BE2C (cell line): ENCODE measurements at regions not wholly inside any gene's neighbourhood (a gene's known extent, or its start where the extent isn't known, plus 50 kb on each side); places are given as distances from the start of the nearest gene placed in this dataset.

Source experiments
- DNase-seq: peaks from one replicate; pipeline ENCODE4 v3.0.0-alpha.2; 2020
- H3K27me3 ChIP-seq: fragments of 250-450 bp; sonication (Bioruptor Pico); 2 replicates; pipeline ENCODE4 v1.5.1; 2020; ENCODE audit warnings: mild to moderate bottlenecking
- H3K36me3 ChIP-seq: fragments of 250-450 bp; sonication (Bioruptor Pico); 2 replicates; pipeline ENCODE4 v1.5.1; 2020; ENCODE audit warnings: mild to moderate bottlenecking
- H3K4me1 ChIP-seq: fragments of 250-450 bp; sonication (Bioruptor Pico); 2 replicates; pipeline ENCODE4 v1.5.1; 2020
- H3K4me3 ChIP-seq: 2 replicates; pipeline ENCODE4 v1.5.1; 2011; ENCODE audit warnings: low read depth, low read length
- H3K9me3 ChIP-seq: fragments of 250-450 bp; sonication (Bioruptor Pico); 2 replicates; pipeline ENCODE4 v1.5.1; 2020
- TF ChIP-seq, protein P1 (sequence below): IDR thresholded peaks from 2 replicates; pipeline ENCODE4 v1.5.1; 2012; ENCODE audit warnings: mild to moderate bottlenecking, low read depth, low read length

- no peak overlapping the region for H3K4me3 ChIP-seq
- H3K36me3 ChIP-seq = no peaks in the 10 kb centered on the region
- H3K9me3 ChIP-seq = no peaks in the 10 kb centered on the region
- TF ChIP-seq, protein P1, sequence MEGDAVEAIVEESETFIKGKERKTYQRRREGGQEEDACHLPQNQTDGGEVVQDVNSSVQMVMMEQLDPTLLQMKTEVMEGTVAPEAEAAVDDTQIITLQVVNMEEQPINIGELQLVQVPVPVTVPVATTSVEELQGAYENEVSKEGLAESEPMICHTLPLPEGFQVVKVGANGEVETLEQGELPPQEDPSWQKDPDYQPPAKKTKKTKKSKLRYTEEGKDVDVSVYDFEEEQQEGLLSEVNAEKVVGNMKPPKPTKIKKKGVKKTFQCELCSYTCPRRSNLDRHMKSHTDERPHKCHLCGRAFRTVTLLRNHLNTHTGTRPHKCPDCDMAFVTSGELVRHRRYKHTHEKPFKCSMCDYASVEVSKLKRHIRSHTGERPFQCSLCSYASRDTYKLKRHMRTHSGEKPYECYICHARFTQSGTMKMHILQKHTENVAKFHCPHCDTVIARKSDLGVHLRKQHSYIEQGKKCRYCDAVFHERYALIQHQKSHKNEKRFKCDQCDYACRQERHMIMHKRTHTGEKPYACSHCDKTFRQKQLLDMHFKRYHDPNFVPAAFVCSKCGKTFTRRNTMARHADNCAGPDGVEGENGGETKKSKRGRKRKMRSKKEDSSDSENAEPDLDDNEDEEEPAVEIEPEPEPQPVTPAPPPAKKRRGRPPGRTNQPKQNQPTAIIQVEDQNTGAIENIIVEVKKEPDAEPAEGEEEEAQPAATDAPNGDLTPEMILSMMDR = no peak
- H3K4me1 ChIP-seq = peaks cover 12% of the 10 kb centered on the region
- DNase-seq = peak; percentile 71
- no peaks in the 10 kb centered on the region for H3K27me3 ChIP-seq
Measured at GRCh38 chr5:174425271-174425963, 299.0 kb upstream of the MSX2 start.

DNA sequence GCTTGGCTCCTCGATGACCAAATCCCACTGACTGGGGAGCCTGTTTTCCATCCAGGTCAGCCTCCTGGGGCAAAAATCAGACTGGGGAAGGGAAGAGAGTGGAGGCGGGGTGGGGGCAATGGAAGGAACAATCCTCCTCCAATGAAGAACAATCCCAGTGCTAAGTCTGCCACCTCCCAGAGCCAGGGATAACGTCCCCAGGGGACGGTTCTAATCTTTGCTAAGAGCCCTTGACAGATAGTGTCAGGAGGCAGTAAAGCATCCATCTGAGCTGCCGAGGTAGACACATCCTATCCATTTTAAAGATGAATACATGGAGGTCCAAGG, 298.5 kb upstream of the MSX2 start:
- Histone ChIP-seq H3K4me3 (no peak overlapping the region), H3K4me1 (peaks cover 12% of the 10 kb centered on the region), H3K27me3 (no peaks in the 10 kb centered on the region), H3K36me3 (no peaks in the 10 kb centered on the region), H3K9me3 (no peaks in the 10 kb centered on the region)
- TF ChIP-seq, protein P1 = no peak
- no peak for DNase-seq

DNA sequence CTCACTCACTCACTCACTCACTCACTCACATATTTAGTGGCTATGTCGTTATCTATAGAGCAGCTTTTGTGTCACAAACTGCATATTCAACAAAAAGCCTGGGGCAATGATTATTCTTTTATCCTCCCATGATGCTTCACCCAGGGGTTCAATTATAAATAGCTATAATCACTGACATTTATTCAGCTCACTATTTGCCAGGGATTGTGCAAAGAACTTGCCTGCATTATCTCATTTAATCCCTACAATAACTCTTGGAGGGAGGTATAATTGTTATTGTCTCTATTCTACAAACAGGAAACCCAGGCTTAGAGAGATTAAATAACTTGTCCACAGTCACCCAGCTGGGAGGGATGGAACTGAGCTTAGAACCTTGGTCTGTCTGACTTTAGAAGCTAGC, 298.0 kb upstream of the MSX2 start:
- H3K9me3 ChIP-seq = no peaks in the 10 kb centered on the region
- no peak overlapping the region for H3K4me3 ChIP-seq
- TF ChIP-seq, protein P1 = no peak
- no peak for DNase-seq
- H3K27me3 ChIP-seq = no peaks in the 10 kb centered on the region
- H3K36me3 ChIP-seq = no peaks in the 10 kb centered on the region
- peaks cover 12% of the 10 kb centered on the region for H3K4me1 ChIP-seq

DNA sequence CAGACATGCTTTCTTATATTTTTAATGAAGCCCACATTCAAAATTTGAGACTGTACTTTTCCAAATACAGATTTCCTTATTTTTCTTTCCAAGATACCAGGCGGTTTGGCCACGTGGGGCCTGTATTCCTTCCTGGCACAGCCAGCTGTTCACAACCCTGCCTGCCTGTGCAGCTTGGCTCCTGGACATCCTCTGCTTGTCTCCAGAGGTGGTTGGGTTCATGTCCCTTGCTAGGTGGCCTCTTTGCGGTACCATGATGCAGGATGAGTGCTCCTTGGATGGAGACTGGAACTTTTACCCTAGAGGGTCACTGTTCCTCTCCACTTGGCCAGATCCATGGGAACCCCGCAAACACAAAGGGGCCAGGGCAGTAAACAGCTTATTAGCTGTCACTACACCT, 297.5 kb upstream of the MSX2 start:
- no peaks in the 10 kb centered on the region for H3K36me3 ChIP-seq
- H3K9me3 ChIP-seq = no peaks in the 10 kb centered on the region
- H3K4me1 ChIP-seq = peaks cover 12% of the 10 kb centered on the region
- no peak for DNase-seq
- H3K27me3 ChIP-seq = no peaks in the 10 kb centered on the region
- TF ChIP-seq, protein P1 = no peak
- H3K4me3 ChIP-seq = no peak overlapping the region

DNA sequence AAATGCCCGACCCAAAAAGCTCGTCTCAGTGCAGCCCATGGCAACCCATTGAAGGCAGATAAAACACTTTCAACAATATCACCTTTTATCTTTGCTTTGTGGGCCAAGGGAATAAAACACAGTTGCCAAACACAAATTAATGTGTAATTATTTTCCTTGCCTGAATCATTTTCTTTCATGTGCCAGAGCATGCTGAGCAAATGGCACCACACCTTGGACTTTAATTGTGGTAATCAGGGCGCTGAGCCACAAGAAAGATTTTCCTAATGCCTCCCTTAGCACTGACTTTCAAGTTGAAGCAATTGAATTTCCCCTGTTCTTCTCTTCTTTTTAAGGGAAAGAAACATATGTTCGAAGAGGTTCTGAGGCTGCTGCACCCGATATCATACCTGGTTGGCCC, 297.1 kb upstream of the MSX2 start:
- no peaks in the 10 kb centered on the region for H3K36me3 ChIP-seq
- no peak for DNase-seq
- no peaks in the 10 kb centered on the region for H3K9me3 ChIP-seq
- no peaks in the 10 kb centered on the region for H3K27me3 ChIP-seq
- peaks cover 12% of the 10 kb centered on the region for H3K4me1 ChIP-seq
- no peak overlapping the region for H3K4me3 ChIP-seq
- TF ChIP-seq, protein P1 = no peak

GRCh38 chr5:174428895-174429294, 295.5 kb upstream of the MSX2 start:
- Histone ChIP-seq H3K9me3 (no peaks in the 10 kb centered on the region), H3K4me3 (no peak overlapping the region), H3K36me3 (no peaks in the 10 kb centered on the region), H3K27me3 (no peaks in the 10 kb centered on the region), H3K4me1 (peaks cover 7% of the 10 kb centered on the region)
- DNase-seq = no peak
- TF ChIP-seq, protein P1 = no peak
